ENCODE measurements at regions not wholly inside any gene's neighbourhood (a gene's known extent, or its start where the extent isn't known, plus 50 kb on each side); places are given as distances from the start of the nearest gene placed in this dataset.

DNA sequence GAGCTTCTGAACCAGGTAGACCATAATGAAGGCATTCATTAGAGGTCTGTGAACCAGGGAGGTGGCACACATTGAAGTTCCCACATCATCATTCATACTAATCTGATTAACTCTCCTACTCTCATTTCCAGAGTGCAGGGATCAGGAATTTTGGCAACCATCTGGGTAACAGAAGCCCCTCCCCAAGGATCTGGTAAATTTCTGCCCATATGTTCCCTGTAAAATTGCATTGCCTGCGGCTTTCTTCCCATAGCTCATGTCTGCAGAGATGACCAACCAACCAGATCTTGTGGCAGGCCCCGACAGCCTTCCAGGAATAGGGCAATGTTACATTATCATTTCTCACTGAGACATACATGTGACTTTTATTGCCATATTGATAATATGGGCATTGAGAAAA lies 111.4 kb upstream of the CHL1 start:
- DNase-seq, result no peak
- H3K4me1 Mint-ChIP-seq, result peaks cover 6% of the 10 kb centered on the region

DNA sequence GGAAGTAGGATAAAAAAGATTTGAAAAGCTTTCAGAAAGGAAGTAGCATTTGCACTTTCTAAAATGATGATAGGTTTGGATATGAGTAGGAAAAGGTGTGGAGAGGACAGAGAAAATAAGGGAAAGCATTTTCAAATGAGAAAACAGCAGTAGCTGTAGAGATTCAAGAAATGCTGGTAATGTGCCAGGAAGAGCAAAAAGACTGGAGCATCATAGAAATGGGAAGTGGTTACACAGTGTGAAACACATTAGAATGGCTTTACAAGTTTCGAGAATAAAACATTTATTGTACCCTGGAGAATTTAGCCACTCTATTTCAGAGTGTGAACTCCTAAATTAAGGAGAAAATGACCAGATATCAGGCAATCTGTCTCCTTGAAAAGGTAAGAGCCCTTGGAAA lies 108.3 kb upstream of the CHL1 start:
- Histone ChIP-seq H3K9ac (ENCODE audit: low read length) (no peak overlapping the region), H3K79me2 (ENCODE audit: control insufficient read depth, insufficient read depth, low read length) (no peaks in the 10 kb centered on the region), H3K27ac (ENCODE audit: low read length in 2 of 2) (no peak overlapping the region), H3K36me3 (replicated peaks in 1 of 2; ENCODE audit: control extremely low read depth in 1 of 2, control insufficient read depth in 1 of 2, extremely low read depth in 1 of 2, insufficient read depth in 2 of 2, low read length in 1 of 2) (no peaks in the 10 kb centered on the region), H3K4me3 (ENCODE audit: control extremely low read depth in 1 of 5, extremely low read depth in 1 of 5, insufficient read depth in 1 of 5, low read depth in 2 of 5, low read length in 4 of 5) (no peak overlapping the region), H3K27me3 (replicated peaks in 1 of 4; ENCODE audit: control extremely low read depth in 1 of 4, control insufficient read depth in 3 of 4, insufficient read depth in 4 of 4, low read length in 3 of 4) (no peaks in the 10 kb centered on the region), H2AFZ (ENCODE audit: insufficient read depth, low read depth, low read length, poor library complexity, severe bottlenecking) (no peak overlapping the region), H3K9me3 (ENCODE audit: control extremely low read depth in 1 of 3, control insufficient read depth in 2 of 3, insufficient read depth in 1 of 3, low read length in 2 of 3) (no peaks in the 10 kb centered on the region), H3K4me1 (ENCODE audit: control insufficient read depth in 2 of 2, insufficient read depth in 2 of 2, low read length in 2 of 2) (peaks cover 0 to 4% of the 10 kb centered on the region in 2 donors), H3K4me2 (replicated peaks; ENCODE audit: low read depth, low read length, poor library complexity, severe bottlenecking) (no peak overlapping the region), H4K20me1 (ENCODE audit: control insufficient read depth, insufficient read depth, low read length, poor library complexity, severe bottlenecking) (no peaks in the 10 kb centered on the region)
- Mint-ChIP-seq H3K9me3 (ENCODE audit: insufficient read depth) (no peaks in the 10 kb centered on the region), H3K27me3 (peaks cover 6% of the 10 kb centered on the region), H3K27ac (no peak overlapping the region), H3K4me3 (no peak overlapping the region), H3K4me1 (peaks cover 6% of the 10 kb centered on the region)
- TF ChIP-seq, protein P1, sequence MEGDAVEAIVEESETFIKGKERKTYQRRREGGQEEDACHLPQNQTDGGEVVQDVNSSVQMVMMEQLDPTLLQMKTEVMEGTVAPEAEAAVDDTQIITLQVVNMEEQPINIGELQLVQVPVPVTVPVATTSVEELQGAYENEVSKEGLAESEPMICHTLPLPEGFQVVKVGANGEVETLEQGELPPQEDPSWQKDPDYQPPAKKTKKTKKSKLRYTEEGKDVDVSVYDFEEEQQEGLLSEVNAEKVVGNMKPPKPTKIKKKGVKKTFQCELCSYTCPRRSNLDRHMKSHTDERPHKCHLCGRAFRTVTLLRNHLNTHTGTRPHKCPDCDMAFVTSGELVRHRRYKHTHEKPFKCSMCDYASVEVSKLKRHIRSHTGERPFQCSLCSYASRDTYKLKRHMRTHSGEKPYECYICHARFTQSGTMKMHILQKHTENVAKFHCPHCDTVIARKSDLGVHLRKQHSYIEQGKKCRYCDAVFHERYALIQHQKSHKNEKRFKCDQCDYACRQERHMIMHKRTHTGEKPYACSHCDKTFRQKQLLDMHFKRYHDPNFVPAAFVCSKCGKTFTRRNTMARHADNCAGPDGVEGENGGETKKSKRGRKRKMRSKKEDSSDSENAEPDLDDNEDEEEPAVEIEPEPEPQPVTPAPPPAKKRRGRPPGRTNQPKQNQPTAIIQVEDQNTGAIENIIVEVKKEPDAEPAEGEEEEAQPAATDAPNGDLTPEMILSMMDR (IDR thresholded peaks at IDR 0.05), result no peak
- TF ChIP-seq EZH2 (IDR thresholded peaks at IDR 0.05; ENCODE audit: borderline replicate concordance, insufficient read depth, low read depth, low read length, poor library complexity, severe bottlenecking), result no peak
- WGBS (ENCODE audit: insufficient coverage), result no CpG with 5 or more reads among the region's 1 CpG
- POLR2A ChIA-PET, result no interaction called here
- intact Hi-C loops (cut with micrococcal nuclease), result no loop called here
- CTCF ChIA-PET, result no interaction called here
- no peak for DNase-seq
- ATAC-seq (ENCODE audit: low read depth), result no peak

More for the DNA sequence above, 111.4 kb upstream of the CHL1 start:
- Mint-ChIP-seq H3K27me3 (peaks cover 10% of the 10 kb centered on the region), H3K4me3 (no peak overlapping the region), H3K9me3 (ENCODE audit: insufficient read depth) (no peaks in the 10 kb centered on the region), H3K27ac (no peak overlapping the region)
- H3K4me1 ChIP-seq (ENCODE audit: control insufficient read depth in 2 of 2, insufficient read depth in 2 of 2, low read length in 2 of 2), result peaks cover 0 to 4% of the 10 kb centered on the region in 2 donors
- no peak overlapping the region for H3K4me2 ChIP-seq (replicated peaks; ENCODE audit: low read depth, low read length, poor library complexity, severe bottlenecking)
- intact Hi-C loops (cut with micrococcal nuclease), result no loop called here
- H4K20me1 ChIP-seq (ENCODE audit: control insufficient read depth, insufficient read depth, low read length, poor library complexity, severe bottlenecking), result no peaks in the 10 kb centered on the region
- no peak for ATAC-seq (ENCODE audit: low read depth)
- H3K27me3 ChIP-seq (replicated peaks in 1 of 4; ENCODE audit: control extremely low read depth in 1 of 4, control insufficient read depth in 3 of 4, insufficient read depth in 4 of 4, low read length in 3 of 4), result no peaks in the 10 kb centered on the region
- ChIA-PET POLR2A (no interaction called here), CTCF (interaction anchor here (1.4 kb wide), 1 partner anchor 269 kb away, joined by 3 read pairs; no protein-coding TSS in a partner anchor)
- TF ChIP-seq, protein P1 (IDR thresholded peaks at IDR 0.05), result no peak
- no peak for TF ChIP-seq EZH2 (IDR thresholded peaks at IDR 0.05; ENCODE audit: borderline replicate concordance, insufficient read depth, low read depth, low read length, poor library complexity, severe bottlenecking)
- no peaks in the 10 kb centered on the region for H3K79me2 ChIP-seq (ENCODE audit: control insufficient read depth, insufficient read depth, low read length)
- no peak overlapping the region for H3K4me3 ChIP-seq (ENCODE audit: control extremely low read depth in 1 of 5, extremely low read depth in 1 of 5, insufficient read depth in 1 of 5, low read depth in 2 of 5, low read length in 4 of 5)
- H3K27ac ChIP-seq (ENCODE audit: low read length in 2 of 2), result no peak overlapping the region
- H3K36me3 ChIP-seq (replicated peaks in 1 of 2; ENCODE audit: control extremely low read depth in 1 of 2, control insufficient read depth in 1 of 2, extremely low read depth in 1 of 2, insufficient read depth in 2 of 2, low read length in 1 of 2), result no peaks in the 10 kb centered on the region
- H3K9ac ChIP-seq (ENCODE audit: low read length), result no peak overlapping the region
- 83% methylated on average over 1 of the region's 2 CpGs for WGBS (ENCODE audit: insufficient coverage)
- no peak overlapping the region for H2AFZ ChIP-seq (ENCODE audit: insufficient read depth, low read depth, low read length, poor library complexity, severe bottlenecking)
- no peaks in the 10 kb centered on the region for H3K9me3 ChIP-seq (ENCODE audit: control extremely low read depth in 1 of 3, control insufficient read depth in 2 of 3, insufficient read depth in 1 of 3, low read length in 2 of 3)

Data from B cell (primary cell).